B cell (primary cell): ENCODE measurements at regions not wholly inside any gene's neighbourhood (a gene's known extent, or its start where the extent isn't known, plus 50 kb on each side); places are given as distances from the start of the nearest gene placed in this dataset.
"Not testable (repeated sequence)": the region's sequence is repeated elsewhere in the genome, so short reads cannot be mapped to it uniquely, and the experiment has no call there.

ENCODE experiments used
- ATAC-seq: fragments of 200-7000 bp; cut with Tn5 transposase; one replicate; pipeline ENCODE4 v1.10.0; 2021; ENCODE audit warnings: low read depth, mild to moderate bottlenecking, moderate number of reproducible peaks, moderate library complexity
- CTCF ChIA-PET: fragments of 350-600 bp; sonication (Branson Sonifier 250); formaldehyde crosslinking; loops from one replicate; lab custom pipeline; 2021; ENCODE audit warnings: antibody characterized with exemption, inconsistent platforms; lab: Charles Lee
- POLR2A ChIA-PET: fragments of 350-600 bp; sonication (Branson Sonifier 250); formaldehyde crosslinking; loops from one replicate; lab custom pipeline; 2021; ENCODE audit warnings: antibody characterized with exemption; lab: Charles Lee
- DNase-seq: peaks from one replicate; pipeline ENCODE4 v3.0.0; 2013
- H2AFZ ChIP-seq: 2 replicates; pipeline ENCODE4 v1.6.1; 2012; ENCODE audit warnings: mild to moderate bottlenecking, low read depth, low read length; ENCODE audit not compliant: insufficient read depth, poor library complexity, severe bottlenecking
- H3K27ac ChIP-seq, 2 donors: 1 replicate in 1 of 2; 2 replicates in 1 of 2; pipeline ENCODE4 v1.5.1; 2012 to 2013; ENCODE audit warnings: low read length in 2 of 2, mild to moderate bottlenecking in 2 of 2, moderate library complexity in 1 of 2
- H3K27me3 ChIP-seq, 4 experiments: fragments of 200-600 bp in 1 of 4; sonication (generic) in 1 of 4; replicated peaks in 1 of 4; 1 replicate in 2 of 4; 2 replicates in 2 of 4; pipeline versions ENCODE4 v1.6.1 to v1.7.0; 2013 to 2016; ENCODE audit warnings: low read length in 3 of 4, mild to moderate bottlenecking in 2 of 4, mixed read lengths in 1 of 4, moderate library complexity in 1 of 4; ENCODE audit not compliant: insufficient read depth in 4 of 4, control insufficient read depth in 3 of 4; ENCODE audit errors: control extremely low read depth in 1 of 4
- H3K36me3 ChIP-seq, 2 experiments: replicated peaks in 1 of 2; 1 replicate in 1 of 2; 2 replicates in 1 of 2; pipeline versions ENCODE4 v1.6.1 to v1.7.1; 2013; ENCODE audit warnings: low read length in 1 of 2; ENCODE audit not compliant: insufficient read depth in 2 of 2, control insufficient read depth in 1 of 2; ENCODE audit errors: control extremely low read depth in 1 of 2, extremely low read depth in 1 of 2
- H3K4me1 ChIP-seq, 2 donors: fragments of 200-600 bp in 1 of 2; sonication (generic) in 1 of 2; 1 replicate in 1 of 2; 2 replicates in 1 of 2; pipeline versions ENCODE4 v1.5.1 to v1.6.1; 2013 to 2017; ENCODE audit warnings: low read length in 2 of 2; ENCODE audit not compliant: control insufficient read depth in 2 of 2, insufficient read depth in 2 of 2
- H3K4me2 ChIP-seq: replicated peaks from 2 replicates; pipeline ENCODE3; 2012; ENCODE audit warnings: mild to moderate bottlenecking, low read depth, low read length; ENCODE audit not compliant: poor library complexity, severe bottlenecking
- H3K4me3 ChIP-seq, 5 experiments: fragments of 200-600 bp in 1 of 5; sonication (generic) in 1 of 5; 1 replicate in 3 of 5; 2 replicates in 2 of 5; pipeline versions ENCODE4 v1.5.1 to v1.7.0; 2011 to 2016; ENCODE audit warnings: low read length in 4 of 5, mild to moderate bottlenecking in 4 of 5, low read depth in 2 of 5, control low read depth in 1 of 5, moderate library complexity in 1 of 5; ENCODE audit not compliant: insufficient read depth in 1 of 5; ENCODE audit errors: control extremely low read depth in 1 of 5, extremely low read depth in 1 of 5
- H3K79me2 ChIP-seq: fragments of 200-600 bp; sonication (generic); one replicate; pipeline ENCODE4 v1.6.0; 2016; ENCODE audit warnings: low read length; ENCODE audit not compliant: control insufficient read depth, insufficient read depth
- H3K9ac ChIP-seq: fragments of 200-600 bp; sonication (generic); 2 replicates; pipeline ENCODE4 v1.6.1; 2017; ENCODE audit warnings: mild to moderate bottlenecking, low read length, moderate library complexity
- H3K9me3 ChIP-seq, 3 donors: one replicate each; pipeline versions ENCODE4 v1.6.1 to v1.7.1; 2013; ENCODE audit warnings: low read length in 2 of 3; ENCODE audit not compliant: control insufficient read depth in 2 of 3, insufficient read depth in 1 of 3; ENCODE audit errors: control extremely low read depth in 1 of 3
- H4K20me1 ChIP-seq: 2 replicates; pipeline ENCODE4 v1.6.0; 2012; ENCODE audit warnings: mild to moderate bottlenecking, low read length; ENCODE audit not compliant: insufficient read depth, control insufficient read depth, poor library complexity, severe bottlenecking
- H3K27ac Mint-ChIP-seq: one replicate; pipeline ENCODE4 v1.8.0; 2021; ENCODE audit warnings: mixed read lengths
- H3K27me3 Mint-ChIP-seq: one replicate; pipeline ENCODE4 v1.8.0; 2021; ENCODE audit warnings: mixed read lengths
- H3K4me1 Mint-ChIP-seq: one replicate; pipeline ENCODE4 v1.8.0; 2021; ENCODE audit warnings: mixed read lengths
- H3K4me3 Mint-ChIP-seq: one replicate; pipeline ENCODE4 v1.8.0; 2021; ENCODE audit warnings: mixed read lengths
- H3K9me3 Mint-ChIP-seq: one replicate; pipeline ENCODE4 v1.8.0; 2022; ENCODE audit warnings: mixed read lengths; ENCODE audit not compliant: insufficient read depth
- EZH2 ChIP-seq: IDR thresholded peaks from 2 replicates; pipeline ENCODE4 v1.6.1; 2012; ENCODE audit warnings: borderline replicate concordance, low read depth, mild to moderate bottlenecking, moderate library complexity, low read length; ENCODE audit not compliant: insufficient read depth, poor library complexity, severe bottlenecking
- WGBS: methylation state at CpG from one replicate; pipeline ENCODE4 v1.1.5; 2013; ENCODE audit warnings: missing lambda C conversion rate; ENCODE audit not compliant: insufficient coverage; 5-methylcytosine and 5-hydroxymethylcytosine counted together
- intact Hi-C: fragments of 100-400 bp; cut with micrococcal nuclease; formaldehyde crosslinking; loops from one replicate; pipeline ENCODE4 v1.10.0; 2022
- TF ChIP-seq, protein P1 (sequence below): fragments of 200-600 bp; IDR thresholded peaks from one replicate; pipeline ENCODE4 v1.8.0; 2022; ENCODE audit warnings: antibody characterized with exemption, mild to moderate bottlenecking

DNA sequence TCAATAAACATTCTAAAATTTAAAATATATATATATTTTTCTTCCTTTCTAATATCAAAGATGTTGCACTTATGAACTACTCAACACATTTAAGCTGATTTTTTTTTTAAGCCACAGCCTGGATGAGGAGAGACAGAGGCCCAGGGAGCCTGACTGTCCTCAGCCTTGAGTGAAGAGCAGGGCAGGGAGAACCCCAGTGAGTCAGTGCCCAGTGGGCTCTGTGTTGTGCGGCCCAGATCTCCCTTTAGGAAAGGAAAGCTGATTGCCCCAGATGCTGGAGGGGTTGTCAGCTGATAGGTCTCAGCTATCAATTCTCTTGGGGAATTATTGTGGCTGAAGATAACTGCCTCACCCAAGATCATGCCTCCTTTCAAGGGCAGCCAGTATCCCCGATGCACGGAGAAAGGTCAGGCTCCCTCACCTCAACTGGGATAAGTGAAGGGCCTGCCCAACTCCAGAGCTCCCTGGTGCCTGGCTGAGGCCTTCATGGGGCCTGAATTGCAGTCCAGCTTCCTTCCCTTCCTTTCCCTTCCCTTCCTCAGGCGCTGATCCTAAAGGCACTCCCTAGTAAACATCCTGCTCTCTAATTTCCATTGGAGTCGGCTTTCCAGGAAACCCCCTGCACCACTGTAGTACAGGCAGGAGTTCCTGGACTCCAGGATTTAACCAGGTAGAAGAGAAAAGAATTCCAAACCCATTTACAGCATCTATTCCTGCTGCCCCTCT lies 106.9 kb upstream of the ATL2 start:
- no peaks in the 10 kb centered on the region for H3K4me1 Mint-ChIP-seq
- DNase-seq (no peak), ATAC-seq (no peak)
- no peaks in the 10 kb centered on the region for H3K36me3 ChIP-seq
- no peak overlapping the region for H3K4me2 ChIP-seq
- H3K27me3 Mint-ChIP-seq, result no peaks in the 10 kb centered on the region
- no peak overlapping the region for H3K4me3 ChIP-seq
- no peak overlapping the region for H3K27ac ChIP-seq
- WGBS, result 91% methylated on average over 4 of the region's 5 CpGs
- H3K9me3 Mint-ChIP-seq, result peaks cover 8% of the 10 kb centered on the region
- peaks cover 0 to 19% (median 15%) of the 10 kb centered on the region in 3 donors for H3K9me3 ChIP-seq
- no peak for TF ChIP-seq EZH2
- TF ChIP-seq, protein P1, sequence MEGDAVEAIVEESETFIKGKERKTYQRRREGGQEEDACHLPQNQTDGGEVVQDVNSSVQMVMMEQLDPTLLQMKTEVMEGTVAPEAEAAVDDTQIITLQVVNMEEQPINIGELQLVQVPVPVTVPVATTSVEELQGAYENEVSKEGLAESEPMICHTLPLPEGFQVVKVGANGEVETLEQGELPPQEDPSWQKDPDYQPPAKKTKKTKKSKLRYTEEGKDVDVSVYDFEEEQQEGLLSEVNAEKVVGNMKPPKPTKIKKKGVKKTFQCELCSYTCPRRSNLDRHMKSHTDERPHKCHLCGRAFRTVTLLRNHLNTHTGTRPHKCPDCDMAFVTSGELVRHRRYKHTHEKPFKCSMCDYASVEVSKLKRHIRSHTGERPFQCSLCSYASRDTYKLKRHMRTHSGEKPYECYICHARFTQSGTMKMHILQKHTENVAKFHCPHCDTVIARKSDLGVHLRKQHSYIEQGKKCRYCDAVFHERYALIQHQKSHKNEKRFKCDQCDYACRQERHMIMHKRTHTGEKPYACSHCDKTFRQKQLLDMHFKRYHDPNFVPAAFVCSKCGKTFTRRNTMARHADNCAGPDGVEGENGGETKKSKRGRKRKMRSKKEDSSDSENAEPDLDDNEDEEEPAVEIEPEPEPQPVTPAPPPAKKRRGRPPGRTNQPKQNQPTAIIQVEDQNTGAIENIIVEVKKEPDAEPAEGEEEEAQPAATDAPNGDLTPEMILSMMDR, result no peak
- H4K20me1 ChIP-seq, result no peaks in the 10 kb centered on the region
- H3K27me3 ChIP-seq, result no peaks in the 10 kb centered on the region
- no peak overlapping the region for H3K4me3 Mint-ChIP-seq
- H3K79me2 ChIP-seq, result no peaks in the 10 kb centered on the region
- no peak overlapping the region for H3K27ac Mint-ChIP-seq
- no peak overlapping the region for H2AFZ ChIP-seq
- CTCF ChIA-PET, result interaction anchor here (1.2 kb wide), 1 partner anchor 24 kb away, joined by 5 read pairs; no protein-coding TSS in a partner anchor
- POLR2A ChIA-PET, result no interaction called here
- no peaks in the 10 kb centered on the region for H3K4me1 ChIP-seq
- intact Hi-C loops, result no loop called here
- H3K9ac ChIP-seq, result no peak overlapping the region

DNA sequence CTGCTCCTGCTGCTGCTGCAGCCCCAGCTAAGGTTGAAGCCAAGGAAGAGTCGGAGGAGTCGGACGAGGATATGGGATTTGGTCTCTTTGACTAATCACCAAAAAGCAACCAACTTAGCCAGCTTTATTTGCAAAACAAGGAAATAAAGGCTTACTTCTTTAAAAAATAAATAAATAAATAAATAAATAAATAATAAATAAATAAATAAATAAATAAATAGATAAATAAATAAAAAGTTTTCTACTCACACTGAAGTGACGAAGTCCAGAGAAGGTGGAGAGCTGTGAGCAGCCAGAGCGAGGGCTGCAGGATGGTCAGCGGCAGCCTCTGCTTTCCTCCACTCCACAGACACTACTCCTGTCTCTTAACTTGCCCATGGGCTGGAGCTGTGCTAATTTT lies 105.6 kb upstream of the ATL2 start:
- H3K27ac Mint-ChIP-seq, H3K9me3 Mint-ChIP-seq, H3K4me3 Mint-ChIP-seq, H4K20me1 ChIP-seq, H3K4me1 Mint-ChIP-seq, POLR2A ChIA-PET, H3K79me2 ChIP-seq, H3K27me3 Mint-ChIP-seq, intact Hi-C loops, H3K27me3 ChIP-seq, H3K9ac ChIP-seq, DNase-seq, ATAC-seq, H3K4me2 ChIP-seq, H3K27ac ChIP-seq, H3K36me3 ChIP-seq, H3K4me1 ChIP-seq, H2AFZ ChIP-seq, H3K4me3 ChIP-seq, CTCF ChIA-PET: not testable (repeated sequence)
- no CpG with 5 or more reads among the region's 6 CpGs for WGBS
- peaks cover 0 to 19% (median 15%) of the 10 kb centered on the region in 3 donors for H3K9me3 ChIP-seq
